PC-3 (cell line): ENCODE measurements at regions not wholly inside any gene's neighbourhood (a gene's known extent, or its start where the extent isn't known, plus 50 kb on each side); places are given as distances from the start of the nearest gene placed in this dataset.

ENCODE experiments used
- EZH2 ChIP-seq: fragments of 300-600 bp; sonication (generic); IDR thresholded peaks from one replicate; pipeline ENCODE4 v1.6.1; 2017; ENCODE audit warnings: antibody characterized with exemption, mild to moderate bottlenecking, low read length; ENCODE audit not compliant: unreplicated experiment
- TF ChIP-seq, protein P1 (sequence below): fragments of 300-600 bp; sonication (generic); conservative IDR thresholded peaks from 2 replicates; pipeline ENCODE4 v1.5.1; 2017; ENCODE audit warnings: antibody characterized with exemption, low read depth, mild to moderate bottlenecking, low read length

- no peak for TF ChIP-seq EZH2
- TF ChIP-seq, protein P1, sequence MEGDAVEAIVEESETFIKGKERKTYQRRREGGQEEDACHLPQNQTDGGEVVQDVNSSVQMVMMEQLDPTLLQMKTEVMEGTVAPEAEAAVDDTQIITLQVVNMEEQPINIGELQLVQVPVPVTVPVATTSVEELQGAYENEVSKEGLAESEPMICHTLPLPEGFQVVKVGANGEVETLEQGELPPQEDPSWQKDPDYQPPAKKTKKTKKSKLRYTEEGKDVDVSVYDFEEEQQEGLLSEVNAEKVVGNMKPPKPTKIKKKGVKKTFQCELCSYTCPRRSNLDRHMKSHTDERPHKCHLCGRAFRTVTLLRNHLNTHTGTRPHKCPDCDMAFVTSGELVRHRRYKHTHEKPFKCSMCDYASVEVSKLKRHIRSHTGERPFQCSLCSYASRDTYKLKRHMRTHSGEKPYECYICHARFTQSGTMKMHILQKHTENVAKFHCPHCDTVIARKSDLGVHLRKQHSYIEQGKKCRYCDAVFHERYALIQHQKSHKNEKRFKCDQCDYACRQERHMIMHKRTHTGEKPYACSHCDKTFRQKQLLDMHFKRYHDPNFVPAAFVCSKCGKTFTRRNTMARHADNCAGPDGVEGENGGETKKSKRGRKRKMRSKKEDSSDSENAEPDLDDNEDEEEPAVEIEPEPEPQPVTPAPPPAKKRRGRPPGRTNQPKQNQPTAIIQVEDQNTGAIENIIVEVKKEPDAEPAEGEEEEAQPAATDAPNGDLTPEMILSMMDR, result no peak
These were observed 182.4 kb downstream of the MCHR2 start for GRCh38 chr6:99811636-99812035.
